Fibroblast of lung (primary cell): ENCODE measurements at regions not wholly inside any gene's neighbourhood (a gene's known extent, or its start where the extent isn't known, plus 50 kb on each side); places are given as distances from the start of the nearest gene placed in this dataset.
A peak's percentile ranks its signal among the peaks of the same experiment; 100 is the strongest.

Experiments used
- DNase-seq, 2 donors: peaks; one replicate each; pipeline versions ENCODE4 v3.0.0 to v3.0.0-alpha.2; 2010; ENCODE audit warnings: low read depth in 2 of 2
- H2AFZ ChIP-seq: 2 replicates; pipeline ENCODE4 v1.5.1; 2012; ENCODE audit warnings: low read length, control low read depth, inconsistent platforms
- H3K27ac ChIP-seq: 2 replicates; pipeline ENCODE4 v1.5.1; 2011; ENCODE audit warnings: low read length, control low read depth; ENCODE audit not compliant: insufficient read depth
- H3K27me3 ChIP-seq: 2 replicates; pipeline ENCODE4 v1.5.1; 2011; ENCODE audit warnings: mild to moderate bottlenecking, low read length; ENCODE audit not compliant: control insufficient read depth, insufficient read depth
- H3K36me3 ChIP-seq: 2 replicates; pipeline ENCODE4 v1.5.1; 2011; ENCODE audit warnings: low read length; ENCODE audit not compliant: control insufficient read depth, insufficient read depth
- H3K4me1 ChIP-seq: 2 replicates; pipeline ENCODE4 v1.5.1; 2011; ENCODE audit warnings: low read length; ENCODE audit not compliant: control insufficient read depth, insufficient read depth; ENCODE audit errors: extremely low read depth
- H3K4me2 ChIP-seq: 2 replicates; pipeline ENCODE4 v1.5.1; 2011; ENCODE audit warnings: low read length, control low read depth; ENCODE audit not compliant: insufficient read depth; ENCODE audit errors: extremely low read depth
- H3K4me3 ChIP-seq, 4 experiments: fragments of 200-600 bp in 1 of 4; sonication (generic) in 1 of 4; replicated peaks in 1 of 4; 2 replicates each; pipeline ENCODE4 v1.5.1; 2011 to 2016; ENCODE audit warnings: low read length in 4 of 4, low read depth in 3 of 4, mild to moderate bottlenecking in 3 of 4, control low read depth in 2 of 4, inconsistent platforms in 1 of 4, mixed read lengths in 1 of 4; ENCODE audit not compliant: insufficient read depth in 1 of 4; ENCODE audit errors: control extremely low read depth in 1 of 4
- H3K79me2 ChIP-seq: 2 replicates; pipeline ENCODE4 v1.5.1; 2012; ENCODE audit warnings: mild to moderate bottlenecking, low read length, inconsistent platforms; ENCODE audit not compliant: control insufficient read depth, insufficient read depth
- H3K9ac ChIP-seq: 2 replicates; pipeline ENCODE4 v1.5.1; 2011; ENCODE audit warnings: mild to moderate bottlenecking, low read length, control low read depth; ENCODE audit not compliant: insufficient read depth
- H3K9me3 ChIP-seq: 2 replicates; pipeline ENCODE4 v1.5.1; 2012; ENCODE audit warnings: low read depth, low read length; ENCODE audit not compliant: control insufficient read depth, insufficient read depth
- H4K20me1 ChIP-seq: 2 replicates; pipeline ENCODE4 v1.5.1; 2011; ENCODE audit warnings: low read length; ENCODE audit not compliant: control insufficient read depth, insufficient read depth; ENCODE audit errors: extremely low read depth
- EZH2 ChIP-seq: IDR thresholded peaks from 2 replicates; pipeline ENCODE4 v1.5.1; 2012; ENCODE audit warnings: low read length, control low read depth, mild to moderate bottlenecking; ENCODE audit errors: missing control alignments
- TF ChIP-seq, protein P1 (sequence below), 2 donors: IDR thresholded peaks in 1 of 2; conservative IDR thresholded peaks in 1 of 2; 1 replicate in 1 of 2; 2 replicates in 1 of 2; pipeline ENCODE4 v1.5.1; 2011 to 2012; ENCODE audit warnings: low read length in 2 of 2, control low read depth in 1 of 2, inconsistent platforms in 1 of 2, low read depth in 1 of 2, mild to moderate bottlenecking in 1 of 2

DNA sequence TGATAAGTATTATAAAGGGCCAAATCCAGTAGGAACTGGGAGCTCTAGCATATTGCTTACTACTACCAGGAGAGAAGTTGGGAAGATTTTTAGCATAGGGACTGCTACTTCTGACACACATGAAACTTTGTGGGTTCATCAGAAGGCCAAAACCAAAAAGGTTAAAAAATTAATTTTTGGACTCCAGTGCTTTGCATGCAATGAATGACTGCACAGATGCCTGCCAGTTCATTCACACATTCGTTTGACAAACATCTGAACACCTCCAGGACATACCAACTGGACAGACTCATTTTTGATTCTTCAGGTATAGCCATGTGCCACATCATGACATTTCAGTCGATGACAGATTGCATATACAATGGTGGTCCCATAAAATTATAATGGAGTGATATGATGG lies 79.8 kb downstream of the MID1IP1 start:
- DNase-seq = no peak
- no peak overlapping the region for H3K27ac ChIP-seq
- H3K4me2 ChIP-seq = no peak overlapping the region
- H3K79me2 ChIP-seq = no peaks in the 10 kb centered on the region
- no peaks in the 10 kb centered on the region for H3K9me3 ChIP-seq
- TF ChIP-seq, protein P1, sequence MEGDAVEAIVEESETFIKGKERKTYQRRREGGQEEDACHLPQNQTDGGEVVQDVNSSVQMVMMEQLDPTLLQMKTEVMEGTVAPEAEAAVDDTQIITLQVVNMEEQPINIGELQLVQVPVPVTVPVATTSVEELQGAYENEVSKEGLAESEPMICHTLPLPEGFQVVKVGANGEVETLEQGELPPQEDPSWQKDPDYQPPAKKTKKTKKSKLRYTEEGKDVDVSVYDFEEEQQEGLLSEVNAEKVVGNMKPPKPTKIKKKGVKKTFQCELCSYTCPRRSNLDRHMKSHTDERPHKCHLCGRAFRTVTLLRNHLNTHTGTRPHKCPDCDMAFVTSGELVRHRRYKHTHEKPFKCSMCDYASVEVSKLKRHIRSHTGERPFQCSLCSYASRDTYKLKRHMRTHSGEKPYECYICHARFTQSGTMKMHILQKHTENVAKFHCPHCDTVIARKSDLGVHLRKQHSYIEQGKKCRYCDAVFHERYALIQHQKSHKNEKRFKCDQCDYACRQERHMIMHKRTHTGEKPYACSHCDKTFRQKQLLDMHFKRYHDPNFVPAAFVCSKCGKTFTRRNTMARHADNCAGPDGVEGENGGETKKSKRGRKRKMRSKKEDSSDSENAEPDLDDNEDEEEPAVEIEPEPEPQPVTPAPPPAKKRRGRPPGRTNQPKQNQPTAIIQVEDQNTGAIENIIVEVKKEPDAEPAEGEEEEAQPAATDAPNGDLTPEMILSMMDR (conservative IDR thresholded peaks at IDR 0.05 in 1 of 2, IDR thresholded peaks at IDR 0.05 in 1 of 2; ENCODE audit: low read depth in 1 of 2, low read length in 2 of 2) = no peak
- no peak for TF ChIP-seq EZH2
- no peak overlapping the region for H3K9ac ChIP-seq
- H4K20me1 ChIP-seq = no peaks in the 10 kb centered on the region
- no peaks in the 10 kb centered on the region for H3K36me3 ChIP-seq
- H3K4me1 ChIP-seq = no peaks in the 10 kb centered on the region
- no peak overlapping the region for H2AFZ ChIP-seq
- H3K27me3 ChIP-seq = no peaks in the 10 kb centered on the region
- no peak overlapping the region for H3K4me3 ChIP-seq

DNA sequence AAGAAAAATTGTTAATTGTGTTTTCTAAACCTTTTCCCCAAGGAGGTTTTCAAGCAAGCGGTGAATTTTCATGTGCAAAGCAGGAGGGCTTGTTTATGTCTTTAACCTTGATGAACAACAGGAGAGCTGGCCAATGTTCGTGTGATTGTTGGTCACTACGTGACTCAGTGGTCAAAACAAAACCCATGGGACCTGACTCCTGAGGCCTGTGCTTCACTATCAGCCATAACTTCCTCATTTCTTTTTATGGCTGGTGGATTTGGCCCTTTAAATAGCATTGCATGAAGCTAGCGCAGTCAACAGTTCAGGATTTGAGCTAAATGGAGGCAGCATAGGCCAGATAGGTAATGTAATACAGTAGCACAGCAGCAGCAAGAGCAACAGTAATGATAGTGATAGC lies 80.5 kb downstream of the MID1IP1 start:
- H4K20me1 ChIP-seq = no peaks in the 10 kb centered on the region
- no peaks in the 10 kb centered on the region for H3K9me3 ChIP-seq
- no peak overlapping the region for H3K9ac ChIP-seq
- no peaks in the 10 kb centered on the region for H3K27me3 ChIP-seq
- no peak overlapping the region for H3K4me2 ChIP-seq
- H3K4me1 ChIP-seq = no peaks in the 10 kb centered on the region
- DNase-seq = no peak
- H2AFZ ChIP-seq = no peak overlapping the region
- TF ChIP-seq, protein P1 (conservative IDR thresholded peaks at IDR 0.05 in 1 of 2, IDR thresholded peaks at IDR 0.05 in 1 of 2; ENCODE audit: low read depth in 1 of 2, low read length in 2 of 2) = no peak
- TF ChIP-seq EZH2 = no peak
- no peaks in the 10 kb centered on the region for H3K36me3 ChIP-seq
- H3K4me3 ChIP-seq = no peak overlapping the region
- no peak overlapping the region for H3K27ac ChIP-seq
- no peaks in the 10 kb centered on the region for H3K79me2 ChIP-seq

DNA sequence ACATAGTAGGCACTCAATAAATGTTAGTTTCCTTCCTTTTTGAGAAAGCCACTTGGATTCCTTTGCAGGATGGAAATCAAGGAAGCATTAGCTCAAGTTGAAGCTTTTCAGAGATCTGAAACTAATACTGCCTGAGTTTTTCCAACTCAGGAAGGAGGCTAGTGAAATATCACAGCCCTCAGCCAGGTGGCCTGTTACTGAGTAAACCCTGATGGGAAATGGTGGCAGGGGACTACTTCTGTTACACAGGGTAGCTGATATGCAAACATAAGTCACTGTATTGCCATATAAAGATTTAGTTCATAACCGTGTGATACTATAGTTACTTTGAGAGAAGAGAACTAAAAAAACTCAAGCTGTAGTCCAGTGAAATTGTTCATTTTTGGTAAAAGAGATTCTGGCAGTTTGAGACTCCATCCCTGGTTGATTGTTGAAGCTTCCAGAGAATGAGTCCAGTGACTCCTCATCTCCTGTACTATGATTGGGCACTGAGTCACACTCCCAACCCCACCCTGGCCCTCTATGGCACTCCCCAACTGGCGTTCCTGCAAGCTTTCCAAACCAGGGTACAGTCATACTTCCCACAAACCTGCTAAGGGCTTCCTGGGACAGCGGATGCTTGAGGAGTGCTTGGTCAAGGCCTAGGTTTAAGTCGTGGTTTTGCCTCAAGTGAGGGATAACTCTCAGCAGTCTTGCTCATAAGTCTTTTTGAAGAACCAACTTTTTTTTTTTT lies 81.8 kb downstream of the MID1IP1 start:
- no peaks in the 10 kb centered on the region for H3K36me3 ChIP-seq
- H3K4me1 ChIP-seq = no peaks in the 10 kb centered on the region
- peak; percentile 71 to 95 for DNase-seq
- H3K4me2 ChIP-seq = no peak overlapping the region
- no peak for TF ChIP-seq EZH2
- TF ChIP-seq, protein P1 (conservative IDR thresholded peaks at IDR 0.05 in 1 of 2, IDR thresholded peaks at IDR 0.05 in 1 of 2; ENCODE audit: low read depth in 1 of 2, low read length in 2 of 2) = no peak
- no peaks in the 10 kb centered on the region for H4K20me1 ChIP-seq
- H3K27me3 ChIP-seq = no peaks in the 10 kb centered on the region
- no peak overlapping the region for H3K4me3 ChIP-seq
- no peaks in the 10 kb centered on the region for H3K79me2 ChIP-seq
- no peak overlapping the region for H3K9ac ChIP-seq
- H2AFZ ChIP-seq = no peak overlapping the region
- H3K27ac ChIP-seq = peak overlapping the region; percentile 39
- H3K9me3 ChIP-seq = no peaks in the 10 kb centered on the region
